HepG2 (cell line): ENCODE measurements at regions not wholly inside any gene's neighbourhood (a gene's known extent, or its start where the extent isn't known, plus 50 kb on each side); places are given as distances from the start of the nearest gene placed in this dataset.

Experiments used
- ATAC-seq: fragments of 200-7000 bp; cut with Tn5 transposase; 3 replicates; pipeline ENCODE4 v1.9.1; 2020; ENCODE audit warnings: mild to moderate bottlenecking, moderate library complexity
- BruUV-seq: library from RNA; stranded (reverse); fragments of 400-500 nt; replicated peaks from 2 replicates; lab custom pipeline; 2021; lab: Mats Ljungman, UMichigan
- CTCF ChIA-PET: fragments of 300-600 bp; formaldehyde crosslinking; extraction: SDS; loops from one replicate; lab custom pipeline; 2021; ENCODE audit warnings: low total read pairs, inconsistent platforms, low intra/inter-chr PET ratio; lab: Yijun Ruan, JAX
- POLR2A ChIA-PET: fragments of 350-600 bp; sonication (Branson Sonifier 250); formaldehyde crosslinking; loops from one replicate; lab custom pipeline; 2020; ENCODE audit warnings: antibody characterized with exemption, inconsistent platforms; lab: Yijun Ruan, JAX
- DNase-seq: peaks from one replicate; pipeline ENCODE4 v3.0.0-alpha.2; 2015; ENCODE audit warnings: low spot score
- FAIRE-seq: peaks from 3 replicates; lab custom pipeline; 2011; peaks lifted over from hg19 to GRCh38; lab: Jason Lieb, UNC
- H2AFZ ChIP-seq: one replicate; pipeline ENCODE4 v1.6.1; 2011; ENCODE audit warnings: low read length, inconsistent platforms
- H3K27ac ChIP-seq: fragments of 300-600 bp; 3 replicates; pipeline ENCODE4 v1.8.0; 2011; ENCODE audit warnings: mixed run types, mild to moderate bottlenecking, mixed read lengths, low read length, inconsistent platforms; ENCODE audit not compliant: insufficient read depth; ENCODE audit errors: extremely low read length
- H3K27me3 ChIP-seq, 2 experiments: fragments of 200-600 bp in 1 of 2; 2 replicates in 1 of 2; 3 replicates in 1 of 2; pipeline versions ENCODE4 v1.6.0 to v1.8.0; 2011; ENCODE audit warnings: low read length in 2 of 2, mild to moderate bottlenecking in 2 of 2, moderate library complexity in 2 of 2, inconsistent platforms in 1 of 2; ENCODE audit not compliant: insufficient read depth in 2 of 2, control insufficient read depth in 1 of 2
- H3K36me3 ChIP-seq, 2 experiments: fragments of 200-600 bp in 1 of 2; replicated peaks in 1 of 2; 2 replicates in 1 of 2; 3 replicates in 1 of 2; pipeline versions ENCODE4 v1.5.1 to v1.8.0; 2011; ENCODE audit warnings: low read length in 2 of 2, inconsistent platforms in 1 of 2; ENCODE audit not compliant: insufficient read depth in 2 of 2, control insufficient read depth in 1 of 2
- H3K4me1 ChIP-seq: 2 replicates; pipeline ENCODE4 v1.5.1; 2012; ENCODE audit warnings: low read length, inconsistent platforms; ENCODE audit not compliant: insufficient read depth
- H3K4me2 ChIP-seq: 2 replicates; pipeline ENCODE4 v1.6.0; 2011; ENCODE audit warnings: low read depth, low read length, inconsistent platforms
- H3K4me3 ChIP-seq, 3 experiments: fragments of 200-600 bp in 1 of 3; sonication (generic), shearing (Covaris generic) in 1 of 3; replicated peaks in 1 of 3; 2 replicates each; pipeline ENCODE4 v1.5.1; 2011 to 2016; ENCODE audit warnings: low read length in 3 of 3, inconsistent platforms in 2 of 3, low read depth in 2 of 3, mild to moderate bottlenecking in 2 of 3, control low read depth in 1 of 3, mixed read lengths in 1 of 3; ENCODE audit not compliant: insufficient read depth in 1 of 3
- H3K79me2 ChIP-seq: one replicate; pipeline ENCODE4 v1.6.1; 2011; ENCODE audit warnings: low read length, inconsistent platforms; ENCODE audit not compliant: insufficient read depth
- H3K9ac ChIP-seq: 2 replicates; pipeline ENCODE4 v1.6.0; 2011; ENCODE audit warnings: mild to moderate bottlenecking, low read depth, low read length, inconsistent platforms; ENCODE audit not compliant: insufficient read depth
- H3K9me3 ChIP-seq: 2 replicates; pipeline ENCODE4 v1.5.1; 2012; ENCODE audit warnings: mild to moderate bottlenecking, low read length
- H4K20me1 ChIP-seq: 2 replicates; pipeline ENCODE4 v1.6.0; 2011; ENCODE audit warnings: inconsistent platforms, mild to moderate bottlenecking, low read length, moderate library complexity; ENCODE audit not compliant: insufficient read depth
- ATF7 ChIP-seq, 2 experiments: fragments of 450-650 bp in 1 of 2; sonication (generic) in 1 of 2; formaldehyde crosslinking in 1 of 2; IDR thresholded peaks; 2 replicates each; pipeline versions ENCODE4 v1.4.0 to v1.6.1; 2016 to 2020; ENCODE audit warnings: antibody characterized with exemption in 1 of 2, mild to moderate bottlenecking in 1 of 2, missing genetic modification reagents in 1 of 2
- CREB1 ChIP-seq, 2 experiments: fragments of 450-650 bp in 1 of 2; IDR thresholded peaks; 2 replicates each; pipeline ENCODE4 v1.6.1; 2016 to 2017; ENCODE audit warnings: control low read depth in 1 of 2, mild to moderate bottlenecking in 1 of 2, missing compliant biosample characterization in 1 of 2, missing genetic modification characterization in 1 of 2
- E2F1 ChIP-seq: sonication (generic); formaldehyde crosslinking; IDR thresholded peaks from 2 replicates; pipeline ENCODE4 v1.5.0; 2020; ENCODE audit warnings: missing genetic modification reagents
- HNRNPL ChIP-seq: fragments of 200-400 bp; formaldehyde crosslinking; IDR thresholded peaks from 2 replicates; pipeline ENCODE4 v1.6.1; 2017; ENCODE audit warnings: mild to moderate bottlenecking, low read depth, low read length
- SUZ12 ChIP-seq: fragments of 150-350 bp; IDR thresholded peaks from 2 replicates; pipeline ENCODE4 v1.6.1; 2014; ENCODE audit warnings: low read depth, low read length
- ZBTB21 ChIP-seq: sonication (generic); formaldehyde crosslinking; IDR thresholded peaks from 2 replicates; pipeline ENCODE4 v1.4.0; 2020; ENCODE audit warnings: missing genetic modification reagents
- ZMAT3 ChIP-seq: sonication (generic); formaldehyde crosslinking; conservative IDR thresholded peaks from 2 replicates; pipeline ENCODE4 v1.7.0; 2021; ENCODE audit warnings: missing genetic modification reagents
- ZNF496 ChIP-seq: sonication (generic); formaldehyde crosslinking; IDR thresholded peaks from 2 replicates; pipeline ENCODE4 v1.8.1; 2023; ENCODE audit warnings: mild to moderate bottlenecking, moderate library complexity, missing genetic modification reagents; ENCODE audit not compliant: insufficient replicate concordance
- ZNF768 ChIP-seq: sonication (generic); formaldehyde crosslinking; IDR thresholded peaks from 2 replicates; pipeline ENCODE4 v1.4.0; 2020; ENCODE audit warnings: missing genetic modification reagents
- ZSCAN20 ChIP-seq: sonication (generic); formaldehyde crosslinking; IDR thresholded peaks from 2 replicates; pipeline ENCODE4 v1.4.0; 2020; ENCODE audit warnings: missing genetic modification reagents, mild to moderate bottlenecking, borderline replicate concordance
- WGBS: methylation state at CpG from one replicate; pipeline ENCODE4 v1.1.6; 2017; ENCODE audit warnings: low lambda C conversion rate; 5-methylcytosine and 5-hydroxymethylcytosine counted together
- in situ Hi-C: cut with HindIII; loops from 2 replicates; pipeline ENCODE4 v1.10.0; 2017; ENCODE audit warnings: low pct_unique_long_range_greater_than_20kb; ENCODE audit not compliant: extremely low pct_ligation_motif_present
- intact Hi-C: fragments of 100-400 bp; cut with micrococcal nuclease; formaldehyde crosslinking; loops from one replicate; pipeline ENCODE4 v1.10.0; 2022; ENCODE audit not compliant: unreplicated experiment

GRCh38 chr14:65798216-65798615 is 385.7 kb downstream of the FUT8 start:
- FAIRE-seq (no peak), DNase-seq (no peak)
- BruUV-seq, result no TSS peak
- Histone ChIP-seq H3K27ac (no peak overlapping the region), H3K27me3 (peaks cover 1 to 32% of the 10 kb centered on the region in 2 experiments)
- 26% methylated on average over 8 of the region's 8 CpGs for WGBS
- TF ChIP-seq ATF7 (IDR thresholded peaks at IDR 0.05), result peak; percentile 40
- TF ChIP-seq ATF7 (CRISPR knock-in tag; IDR thresholded peaks at IDR 0.05), result no peak
- TF ChIP-seq HNRNPL, result no peak
- TF ChIP-seq, all 625 proteins: peak for 1
- in situ Hi-C loops, result no loop called here
- Histone ChIP-seq H3K4me2 (no peak overlapping the region), H4K20me1 (no peaks in the 10 kb centered on the region), H3K4me3 (no peak overlapping the region), H3K9ac (no peak overlapping the region), H3K4me1 (no peaks in the 10 kb centered on the region), H2AFZ (no peak overlapping the region), H3K9me3 (no peaks in the 10 kb centered on the region), H3K36me3 (no peaks in the 10 kb centered on the region), H3K79me2 (no peaks in the 10 kb centered on the region)
- ChIA-PET CTCF (no interaction called here), POLR2A (no interaction called here)
- ATAC-seq, result no peak
- intact Hi-C loops, result no loop called here

- Histone ChIP-seq H2AFZ (no peak overlapping the region), H3K4me3 (no peak overlapping the region), H3K27me3 (peaks cover 1 to 32% of the 10 kb centered on the region in 2 experiments), H3K27ac (no peak overlapping the region), H3K36me3 (no peaks in the 10 kb centered on the region), H3K9me3 (no peaks in the 10 kb centered on the region), H4K20me1 (no peaks in the 10 kb centered on the region), H3K9ac (no peak overlapping the region), H3K79me2 (no peaks in the 10 kb centered on the region), H3K4me1 (no peaks in the 10 kb centered on the region), H3K4me2 (no peak overlapping the region)
- no TSS peak for BruUV-seq
- WGBS, result 30% methylated on average over 6 of the region's 6 CpGs
- FAIRE-seq, result no peak
- no peak for TF ChIP-seq ZSCAN20 (CRISPR knock-in tag)
- TF ChIP-seq CREB1 (IDR thresholded peaks at IDR 0.05), result no peak
- TF ChIP-seq CREB1 (CRISPR knock-in tag; IDR thresholded peaks at IDR 0.05), result no peak
- no peak for TF ChIP-seq ZNF496 (CRISPR knock-in tag)
- TF ChIP-seq ZNF768 (CRISPR knock-in tag), result no peak
- no peak for TF ChIP-seq E2F1
- no peak for TF ChIP-seq SUZ12
- no peak for TF ChIP-seq ZBTB21 (CRISPR knock-in tag)
- no peak for TF ChIP-seq ZMAT3 (CRISPR knock-in tag)
- ChIA-PET POLR2A (no interaction called here), CTCF (no interaction called here)
- in situ Hi-C loops (no loop called here), intact Hi-C loops (no loop called here)
- ATAC-seq, result no peak
- no peak for DNase-seq
Observed at GRCh38 chr14:65800694-65801093, 388.2 kb downstream of the FUT8 start.
